SK-N-SH treated with all-trans-retinoic acid at 6 μM for 48 hours (cell line): ENCODE measurements at regions not wholly inside any gene's neighbourhood (a gene's known extent, or its start where the extent isn't known, plus 50 kb on each side); places are given as distances from the start of the nearest gene placed in this dataset.

ENCODE experiments used
- ARNTL ChIP-seq: fragments of 450-650 bp; formaldehyde crosslinking; IDR thresholded peaks from 2 replicates; pipeline ENCODE4 v1.5.0; 2020; ENCODE audit warnings: low read depth, mild to moderate bottlenecking, moderate library complexity, borderline replicate concordance
- BACH2 ChIP-seq: fragments of 250-450 bp; sonication (Bioruptor Pico); IDR thresholded peaks from 2 replicates; pipeline ENCODE4 v1.9.0; 2021; ENCODE audit warnings: mild to moderate bottlenecking, borderline replicate concordance
- ESRRG ChIP-seq: fragments of 250-450 bp; sonication (Bioruptor Pico); IDR thresholded peaks from 2 replicates; pipeline ENCODE4 v1.6.1; 2021; ENCODE audit warnings: mild to moderate bottlenecking
- PPARA ChIP-seq: fragments of 250-450 bp; sonication (Bioruptor Pico); IDR thresholded peaks from 2 replicates; pipeline ENCODE4 v1.5.0; 2020; ENCODE audit warnings: mild to moderate bottlenecking, borderline replicate concordance
- RARB ChIP-seq: fragments of 250-450 bp; sonication (Bioruptor Pico); IDR thresholded peaks from 2 replicates; pipeline ENCODE4 v1.8.0; 2021; ENCODE audit warnings: mild to moderate bottlenecking, moderate library complexity
- ZC3H10 ChIP-seq: fragments of 250-450 bp; sonication (Bioruptor Pico); IDR thresholded peaks from 2 replicates; pipeline ENCODE4 v1.5.1; 2021; ENCODE audit warnings: mild to moderate bottlenecking, moderate library complexity
- ZFP3 ChIP-seq: fragments of 250-450 bp; sonication (Bioruptor Pico); IDR thresholded peaks from 2 replicates; pipeline ENCODE4 v1.5.0; 2020; ENCODE audit warnings: mild to moderate bottlenecking, moderate library complexity
- ZFP30 ChIP-seq: fragments of 450-650 bp; formaldehyde crosslinking; IDR thresholded peaks from 2 replicates; pipeline ENCODE4 v1.5.0; 2022; ENCODE audit warnings: mild to moderate bottlenecking, moderate library complexity
- ZNF565 ChIP-seq: fragments of 450-650 bp; formaldehyde crosslinking; conservative IDR thresholded peaks from 2 replicates; pipeline ENCODE4 v1.5.0; 2020; ENCODE audit warnings: low read depth, mild to moderate bottlenecking, moderate library complexity
- ZNF70 ChIP-seq: fragments of 450-650 bp; formaldehyde crosslinking; IDR thresholded peaks from 2 replicates; pipeline ENCODE4 v1.5.0; 2020; ENCODE audit warnings: mild to moderate bottlenecking, moderate library complexity
- TF ChIP-seq, protein P1 (sequence below): fragments of 250-450 bp; sonication (Bioruptor Pico); IDR thresholded peaks from 2 replicates; pipeline ENCODE4 v1.8.0; 2020; ENCODE audit warnings: mild to moderate bottlenecking, moderate library complexity, borderline replicate concordance
- TF ChIP-seq, protein P2 (sequence below): fragments of 250-450 bp; sonication (Bioruptor Pico); IDR thresholded peaks from 2 replicates; pipeline ENCODE4 v1.8.0; 2021; ENCODE audit warnings: low read depth, mild to moderate bottlenecking, moderate library complexity, borderline replicate concordance
- TF ChIP-seq, protein P3 (sequence below): fragments of 250-450 bp; sonication (Bioruptor Pico); IDR thresholded peaks from 2 replicates; pipeline ENCODE4 v1.5.0; 2020; ENCODE audit warnings: mild to moderate bottlenecking, moderate library complexity

DNA sequence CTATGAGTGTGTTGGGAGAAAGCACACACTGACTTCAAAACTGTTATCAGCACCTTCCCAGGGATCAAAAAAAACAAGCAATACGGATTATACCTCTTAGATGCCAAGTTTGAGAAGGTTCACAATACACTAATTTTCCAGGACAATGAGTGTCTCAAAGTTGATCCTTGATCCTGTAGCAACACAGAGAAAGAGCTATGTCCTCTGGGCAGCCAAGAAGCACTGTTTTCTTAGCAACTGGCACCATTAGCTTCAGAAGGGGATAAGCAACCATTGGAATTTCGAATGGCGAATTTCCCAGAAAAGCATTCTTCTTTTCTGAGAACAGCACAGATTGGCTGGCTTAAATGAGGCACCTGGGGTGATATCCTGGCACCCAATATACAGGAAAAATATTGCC lies 270.3 kb upstream of the RORA start:
- TF ChIP-seq ZFP30 (CRISPR knock-in tag) (no peak), ZNF565 (no peak), ARNTL (CRISPR knock-in tag) (no peak), ZNF70 (CRISPR knock-in tag) (no peak), BACH2 (CRISPR knock-in tag) (no peak), ZFP3 (CRISPR knock-in tag) (no peak), PPARA (no peak), ZC3H10 (CRISPR knock-in tag) (no peak), RARB (CRISPR knock-in tag) (no peak), ESRRG (CRISPR knock-in tag) (no peak)
- TF ChIP-seq, protein P1, sequence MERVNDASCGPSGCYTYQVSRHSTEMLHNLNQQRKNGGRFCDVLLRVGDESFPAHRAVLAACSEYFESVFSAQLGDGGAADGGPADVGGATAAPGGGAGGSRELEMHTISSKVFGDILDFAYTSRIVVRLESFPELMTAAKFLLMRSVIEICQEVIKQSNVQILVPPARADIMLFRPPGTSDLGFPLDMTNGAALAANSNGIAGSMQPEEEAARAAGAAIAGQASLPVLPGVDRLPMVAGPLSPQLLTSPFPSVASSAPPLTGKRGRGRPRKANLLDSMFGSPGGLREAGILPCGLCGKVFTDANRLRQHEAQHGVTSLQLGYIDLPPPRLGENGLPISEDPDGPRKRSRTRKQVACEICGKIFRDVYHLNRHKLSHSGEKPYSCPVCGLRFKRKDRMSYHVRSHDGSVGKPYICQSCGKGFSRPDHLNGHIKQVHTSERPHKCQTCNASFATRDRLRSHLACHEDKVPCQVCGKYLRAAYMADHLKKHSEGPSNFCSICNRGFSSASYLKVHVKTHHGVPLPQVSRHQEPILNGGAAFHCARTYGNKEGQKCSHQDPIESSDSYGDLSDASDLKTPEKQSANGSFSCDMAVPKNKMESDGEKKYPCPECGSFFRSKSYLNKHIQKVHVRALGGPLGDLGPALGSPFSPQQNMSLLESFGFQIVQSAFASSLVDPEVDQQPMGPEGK (CRISPR knock-in tag), result no peak
- TF ChIP-seq, protein P2, sequence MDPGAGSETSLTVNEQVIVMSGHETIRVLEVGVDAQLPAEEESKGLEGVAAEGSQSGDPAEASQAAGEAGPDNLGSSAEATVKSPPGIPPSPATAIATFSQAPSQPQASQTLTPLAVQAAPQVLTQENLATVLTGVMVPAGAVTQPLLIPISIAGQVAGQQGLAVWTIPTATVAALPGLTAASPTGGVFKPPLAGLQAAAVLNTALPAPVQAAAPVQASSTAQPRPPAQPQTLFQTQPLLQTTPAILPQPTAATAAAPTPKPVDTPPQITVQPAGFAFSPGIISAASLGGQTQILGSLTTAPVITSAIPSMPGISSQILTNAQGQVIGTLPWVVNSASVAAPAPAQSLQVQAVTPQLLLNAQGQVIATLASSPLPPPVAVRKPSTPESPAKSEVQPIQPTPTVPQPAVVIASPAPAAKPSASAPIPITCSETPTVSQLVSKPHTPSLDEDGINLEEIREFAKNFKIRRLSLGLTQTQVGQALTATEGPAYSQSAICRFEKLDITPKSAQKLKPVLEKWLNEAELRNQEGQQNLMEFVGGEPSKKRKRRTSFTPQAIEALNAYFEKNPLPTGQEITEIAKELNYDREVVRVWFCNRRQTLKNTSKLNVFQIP (CRISPR knock-in tag), result no peak
- TF ChIP-seq, protein P3, sequence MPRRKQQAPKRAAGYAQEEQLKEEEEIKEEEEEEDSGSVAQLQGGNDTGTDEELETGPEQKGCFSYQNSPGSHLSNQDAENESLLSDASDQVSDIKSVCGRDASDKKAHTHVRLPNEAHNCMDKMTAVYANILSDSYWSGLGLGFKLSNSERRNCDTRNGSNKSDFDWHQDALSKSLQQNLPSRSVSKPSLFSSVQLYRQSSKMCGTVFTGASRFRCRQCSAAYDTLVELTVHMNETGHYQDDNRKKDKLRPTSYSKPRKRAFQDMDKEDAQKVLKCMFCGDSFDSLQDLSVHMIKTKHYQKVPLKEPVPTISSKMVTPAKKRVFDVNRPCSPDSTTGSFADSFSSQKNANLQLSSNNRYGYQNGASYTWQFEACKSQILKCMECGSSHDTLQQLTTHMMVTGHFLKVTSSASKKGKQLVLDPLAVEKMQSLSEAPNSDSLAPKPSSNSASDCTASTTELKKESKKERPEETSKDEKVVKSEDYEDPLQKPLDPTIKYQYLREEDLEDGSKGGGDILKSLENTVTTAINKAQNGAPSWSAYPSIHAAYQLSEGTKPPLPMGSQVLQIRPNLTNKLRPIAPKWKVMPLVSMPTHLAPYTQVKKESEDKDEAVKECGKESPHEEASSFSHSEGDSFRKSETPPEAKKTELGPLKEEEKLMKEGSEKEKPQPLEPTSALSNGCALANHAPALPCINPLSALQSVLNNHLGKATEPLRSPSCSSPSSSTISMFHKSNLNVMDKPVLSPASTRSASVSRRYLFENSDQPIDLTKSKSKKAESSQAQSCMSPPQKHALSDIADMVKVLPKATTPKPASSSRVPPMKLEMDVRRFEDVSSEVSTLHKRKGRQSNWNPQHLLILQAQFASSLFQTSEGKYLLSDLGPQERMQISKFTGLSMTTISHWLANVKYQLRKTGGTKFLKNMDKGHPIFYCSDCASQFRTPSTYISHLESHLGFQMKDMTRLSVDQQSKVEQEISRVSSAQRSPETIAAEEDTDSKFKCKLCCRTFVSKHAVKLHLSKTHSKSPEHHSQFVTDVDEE (CRISPR knock-in tag), result no peak
